Stomach (tissue), 8 donors: ENCODE measurements at regions not wholly inside any gene's neighbourhood (a gene's known extent, or its start where the extent isn't known, plus 50 kb on each side); places are given as distances from the start of the nearest gene placed in this dataset.
"Not testable (repeated sequence)": the region's sequence is repeated elsewhere in the genome, so short reads cannot be mapped to it uniquely, and the experiment has no call there.

Experiments
- DNase-seq, 2 donors: peaks; one replicate each; pipeline versions ENCODE4 v3.0.0 to v3.0.0-alpha.2; 2013 to 2019
- H3K27ac ChIP-seq, 5 donors: fragments of 200-600 bp in 4 of 5; sonication (generic) in 4 of 5; one replicate each; pipeline ENCODE4 v1.5.1; 2013 to 2019; ENCODE audit warnings: mild to moderate bottlenecking in 1 of 5, moderate library complexity in 1 of 5
- H3K27me3 ChIP-seq, 3 donors: fragments of 200-600 bp; sonication (generic); one replicate each; pipeline ENCODE4 v1.5.1; 2017 to 2019; ENCODE audit warnings: mixed run types in 1 of 3
- H3K36me3 ChIP-seq, 4 donors: fragments of 200-600 bp; sonication (generic); 1 replicate in 3 of 4; 2 replicates in 1 of 4; pipeline ENCODE4 v1.5.1; 2016 to 2019
- H3K4me1 ChIP-seq, 4 donors: fragments of 200-600 bp; sonication (generic); one replicate each; pipeline ENCODE4 v1.5.1; 2016 to 2019
- H3K4me3 ChIP-seq, 4 donors: fragments of 200-600 bp; sonication (generic) in 3 of 4; one replicate each; pipeline ENCODE4 v1.5.1; 2016 to 2019; ENCODE audit warnings: mild to moderate bottlenecking in 1 of 4
- H3K9me3 ChIP-seq, 4 donors: fragments of 200-600 bp; sonication (generic); one replicate each; pipeline ENCODE4 v1.5.1; 2016 to 2019
- EP300 ChIP-seq: sonication (generic); formaldehyde crosslinking; IDR thresholded peaks from one replicate; pipeline ENCODE4 v1.6.1; 2017; ENCODE audit warnings: antibody characterized with exemption
- POLR2A ChIP-seq, 4 donors: fragments of 450-650 bp; IDR thresholded peaks; one replicate each; pipeline ENCODE4 v1.6.1; 2016; ENCODE audit warnings: antibody characterized with exemption in 4 of 4, control low read depth in 2 of 4, mild to moderate bottlenecking in 1 of 4, moderate library complexity in 1 of 4
- POLR2AphosphoS5 ChIP-seq, 3 donors: sonication (generic); formaldehyde crosslinking; IDR thresholded peaks; one replicate each; pipeline ENCODE4 v1.6.1; 2016; ENCODE audit warnings: antibody characterized with exemption in 3 of 3
- WGBS, 5 donors: extraction: QIAGEN DNeasy Blood & Tissue Kit in 3 of 5; methylation state at CpG; one replicate each; pipeline versions ENCODE4 v1.1.5 to v1.1.7; 2013 to 2018; 5-methylcytosine and 5-hydroxymethylcytosine counted together
- intact Hi-C: fragments of 100-400 bp; cut with DNase I; formaldehyde crosslinking; loops from one replicate; pipeline ENCODE4 v1.15.1; 2023; ENCODE audit warnings: low total_unique reads
- TF ChIP-seq, protein P1 (sequence below), 7 experiments: fragments of 450-650 bp in 4 of 7; fragments of 200-600 bp in 3 of 7; sonication (generic) in 3 of 7; IDR thresholded peaks; one replicate each; pipeline ENCODE4 v1.5.1; 2016 to 2019; ENCODE audit warnings: antibody characterized with exemption in 7 of 7, control low read depth in 2 of 7, mild to moderate bottlenecking in 1 of 7
- donor health status: healthy with polysubstance abuse.
- donor health status: Bipolar disorder and iron deficiency.
- donor health status: healthy.

DNA sequence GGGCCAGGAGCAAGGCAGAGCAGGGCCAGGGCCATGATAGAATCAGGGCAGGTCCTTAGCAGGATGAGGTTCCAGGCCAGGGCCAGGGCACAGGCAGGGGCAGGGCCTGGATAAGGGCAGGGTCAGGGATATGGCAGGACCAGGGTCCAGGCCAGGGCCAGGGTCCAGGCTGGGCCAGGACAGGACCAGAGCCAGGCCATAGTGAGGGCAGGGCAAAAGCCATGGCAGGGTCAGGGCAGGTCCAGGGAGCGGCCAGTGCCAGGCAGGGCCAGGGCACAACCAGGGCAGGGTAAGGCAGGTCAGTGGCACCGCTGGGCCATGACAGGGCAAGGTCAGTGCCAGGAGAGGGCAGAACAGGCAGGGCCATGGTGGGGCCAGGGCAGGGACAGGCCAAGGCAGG is 152.2 kb downstream of the LIPI start:
- 80 to 100% (median 100%) methylated on average over 1 to 2 of the region's 2 CpGs for WGBS, 5 donors
- H3K9me3 ChIP-seq, result peaks cover 0 to 14% (median 0%) of the 10 kb centered on the region in 4 donors
- TF ChIP-seq POLR2A (IDR thresholded peaks at IDR 0.05) (no peak), POLR2AphosphoS5 (IDR thresholded peaks at IDR 0.05) (no peak), EP300 (no peak)
- TF ChIP-seq, protein P1, sequence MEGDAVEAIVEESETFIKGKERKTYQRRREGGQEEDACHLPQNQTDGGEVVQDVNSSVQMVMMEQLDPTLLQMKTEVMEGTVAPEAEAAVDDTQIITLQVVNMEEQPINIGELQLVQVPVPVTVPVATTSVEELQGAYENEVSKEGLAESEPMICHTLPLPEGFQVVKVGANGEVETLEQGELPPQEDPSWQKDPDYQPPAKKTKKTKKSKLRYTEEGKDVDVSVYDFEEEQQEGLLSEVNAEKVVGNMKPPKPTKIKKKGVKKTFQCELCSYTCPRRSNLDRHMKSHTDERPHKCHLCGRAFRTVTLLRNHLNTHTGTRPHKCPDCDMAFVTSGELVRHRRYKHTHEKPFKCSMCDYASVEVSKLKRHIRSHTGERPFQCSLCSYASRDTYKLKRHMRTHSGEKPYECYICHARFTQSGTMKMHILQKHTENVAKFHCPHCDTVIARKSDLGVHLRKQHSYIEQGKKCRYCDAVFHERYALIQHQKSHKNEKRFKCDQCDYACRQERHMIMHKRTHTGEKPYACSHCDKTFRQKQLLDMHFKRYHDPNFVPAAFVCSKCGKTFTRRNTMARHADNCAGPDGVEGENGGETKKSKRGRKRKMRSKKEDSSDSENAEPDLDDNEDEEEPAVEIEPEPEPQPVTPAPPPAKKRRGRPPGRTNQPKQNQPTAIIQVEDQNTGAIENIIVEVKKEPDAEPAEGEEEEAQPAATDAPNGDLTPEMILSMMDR (IDR thresholded peaks at IDR 0.05), result no peak
- H3K27me3 ChIP-seq, result no peaks in the 10 kb centered on the region
- H3K27ac ChIP-seq, result no peak overlapping the region
- H3K4me1 ChIP-seq, result no peaks in the 10 kb centered on the region
- no peak for DNase-seq
- intact Hi-C loops, result no loop called here
- H3K4me3 ChIP-seq, result no peak overlapping the region
- H3K36me3 ChIP-seq, result no peaks in the 10 kb centered on the region

DNA sequence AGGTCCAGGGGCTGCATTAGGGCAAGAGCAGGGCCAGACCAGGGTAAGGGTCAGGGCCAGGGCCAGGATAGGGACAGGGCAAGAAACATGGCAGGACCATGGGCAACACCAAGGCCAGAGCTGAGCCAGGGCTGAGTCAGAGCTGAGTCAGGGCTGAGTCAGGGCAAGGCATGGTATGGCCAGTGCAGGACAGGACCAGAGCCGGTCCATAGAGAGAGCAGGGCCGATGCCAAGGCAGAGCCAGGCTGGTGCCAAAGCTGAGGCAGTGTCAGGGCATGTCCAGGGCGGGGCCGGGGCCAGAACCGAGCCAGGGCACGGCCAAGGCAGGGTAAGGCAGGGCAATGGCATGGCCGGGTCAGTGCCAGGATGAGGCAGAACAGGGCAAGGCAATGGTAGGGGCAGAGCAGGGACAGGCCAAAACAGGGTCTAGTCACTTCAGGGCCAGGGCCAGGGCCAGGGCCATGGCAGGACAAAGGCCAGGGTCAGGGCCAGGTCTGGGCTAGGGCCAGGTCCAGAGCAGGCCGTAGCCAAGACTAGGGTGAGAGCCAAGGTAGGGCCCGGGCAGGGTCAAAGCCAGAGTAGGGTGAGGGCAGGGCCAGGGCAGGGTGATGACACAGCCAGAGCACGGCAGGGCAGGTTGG is 152.8 kb downstream of the LIPI start:
- H3K9me3 ChIP-seq, H3K27me3 ChIP-seq, H3K27ac ChIP-seq, intact Hi-C loops, DNase-seq, H3K36me3 ChIP-seq, H3K4me3 ChIP-seq, H3K4me1 ChIP-seq: not testable (repeated sequence)
- 85 to 95% (median 90%) methylated on average over 6 to 10 of the region's 10 CpGs for WGBS, 5 donors

DNA sequence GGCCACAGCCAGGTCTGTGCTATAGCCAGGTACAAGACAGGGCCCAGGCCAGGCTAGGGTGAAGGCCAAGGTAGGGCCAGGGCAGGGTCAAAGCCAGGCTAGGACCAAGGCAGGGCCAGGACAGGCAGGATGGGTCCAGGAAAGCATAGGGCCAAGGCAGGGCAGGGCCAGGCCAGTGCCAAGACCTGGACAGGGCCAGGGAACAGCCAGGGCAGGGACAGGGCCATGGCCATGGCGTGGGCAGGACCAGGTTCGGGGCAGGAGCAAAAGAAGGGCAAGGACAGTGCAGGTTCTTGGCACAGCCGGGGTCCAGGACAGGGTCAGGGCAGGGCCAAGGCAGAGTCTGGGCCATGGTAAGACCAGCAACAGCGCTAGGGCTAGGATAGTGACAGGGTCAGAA is 153.4 kb downstream of the LIPI start:
- 73 to 99% (median 98%) methylated on average over 4 of the region's 4 CpGs for WGBS, 5 donors
- H3K27me3 ChIP-seq, result no peaks in the 10 kb centered on the region
- H3K27ac ChIP-seq, result no peak overlapping the region
- intact Hi-C loops, result no loop called here
- DNase-seq, result no peak
- H3K36me3 ChIP-seq, result no peaks in the 10 kb centered on the region
- H3K4me1 ChIP-seq, result no peaks in the 10 kb centered on the region
- H3K9me3 ChIP-seq, result peaks cover 0 to 6% (median 0%) of the 10 kb centered on the region in 4 donors
- TF ChIP-seq EP300 (no peak), POLR2AphosphoS5 (IDR thresholded peaks at IDR 0.05) (no peak), POLR2A (IDR thresholded peaks at IDR 0.05) (no peak)
- TF ChIP-seq, protein P1 (IDR thresholded peaks at IDR 0.05), result no peak
- H3K4me3 ChIP-seq, result no peak overlapping the region

DNA sequence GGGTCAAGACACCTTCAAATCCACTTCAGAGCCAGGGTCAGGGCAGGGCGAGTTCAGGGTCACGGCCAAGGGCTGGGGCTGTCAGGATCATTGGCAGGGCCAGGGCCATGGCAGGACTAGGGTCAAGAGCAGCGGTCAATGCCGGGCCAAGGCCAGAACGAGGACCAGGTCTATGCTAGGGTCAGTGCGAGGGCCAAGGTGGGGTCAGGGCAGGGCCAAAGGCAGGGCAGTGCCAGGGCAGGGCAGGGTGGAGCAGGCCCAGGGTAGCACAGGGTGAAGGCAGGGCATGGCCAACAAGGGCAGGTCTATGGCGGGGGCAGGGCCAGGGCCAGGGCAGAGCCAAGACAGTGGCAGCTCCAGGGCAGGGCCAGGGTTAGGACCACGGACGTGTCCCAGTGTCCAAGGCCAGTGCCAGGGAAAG is 154.0 kb downstream of the LIPI start:
- no peak overlapping the region for H3K27ac ChIP-seq
- WGBS, 5 donors, result 94 to 100% (median 99%) methylated on average over 7 to 9 of the region's 9 CpGs
- DNase-seq, result no peak
- H3K4me1 ChIP-seq, result no peaks in the 10 kb centered on the region
- intact Hi-C loops, result no loop called here
- H3K27me3 ChIP-seq, result no peaks in the 10 kb centered on the region
- H3K36me3 ChIP-seq, result no peaks in the 10 kb centered on the region
- peaks cover 0 to 6% (median 0%) of the 10 kb centered on the region in 4 donors for H3K9me3 ChIP-seq
- no peak for TF ChIP-seq POLR2A (IDR thresholded peaks at IDR 0.05)
- TF ChIP-seq, protein P1 (IDR thresholded peaks at IDR 0.05), result no peak
- no peak for TF ChIP-seq EP300
- no peak for TF ChIP-seq POLR2AphosphoS5 (IDR thresholded peaks at IDR 0.05)
- no peak overlapping the region for H3K4me3 ChIP-seq

DNA sequence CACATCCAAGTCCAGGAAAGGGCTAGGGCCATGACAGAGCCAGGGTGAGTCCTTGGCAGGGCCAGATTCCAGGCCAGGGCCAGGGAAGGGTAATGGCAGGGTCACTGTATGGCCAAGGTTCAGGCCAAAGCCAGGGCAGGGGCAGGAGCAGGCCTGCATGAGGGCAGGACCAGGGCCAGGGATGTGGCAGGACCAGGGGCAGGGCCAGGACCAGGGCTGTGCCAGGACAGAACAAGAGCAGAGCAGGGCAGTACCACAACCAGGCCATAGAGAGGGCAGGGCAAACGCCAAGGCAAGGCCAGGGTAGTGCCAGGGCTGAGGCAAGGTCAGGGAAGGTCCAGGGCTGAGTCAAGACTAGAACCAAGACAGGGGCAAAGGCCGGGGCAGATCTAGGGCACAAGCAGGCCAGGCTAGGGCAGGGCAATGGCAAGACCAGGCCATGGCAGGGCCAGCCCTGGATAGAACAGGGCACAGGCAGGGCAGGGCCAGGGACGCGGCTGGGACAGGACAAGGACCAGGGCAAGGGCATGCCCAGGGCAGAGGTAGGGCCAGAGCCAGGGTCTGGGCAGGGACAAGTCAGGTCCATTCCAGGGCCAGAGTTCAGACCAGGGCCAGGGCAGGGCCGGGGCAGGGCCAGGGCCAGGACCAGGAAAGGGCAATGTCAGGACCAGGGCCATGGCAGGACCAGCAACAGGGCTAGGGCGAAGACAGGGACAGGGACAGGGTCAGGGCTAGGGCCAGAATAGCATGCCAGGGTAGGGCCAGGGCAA is 154.8 kb downstream of the LIPI start:
- H3K27me3 ChIP-seq, DNase-seq, H3K27ac ChIP-seq, intact Hi-C loops, H3K9me3 ChIP-seq, H3K4me3 ChIP-seq, H3K36me3 ChIP-seq, H3K4me1 ChIP-seq: not testable (repeated sequence)
- WGBS, 5 donors, result 93 to 98% (median 95%) methylated on average over 6 of the region's 6 CpGs
